ENCODE measurements at regions not wholly inside any gene's neighbourhood (a gene's known extent, or its start where the extent isn't known, plus 50 kb on each side); places are given as distances from the start of the nearest gene placed in this dataset.

DNA sequence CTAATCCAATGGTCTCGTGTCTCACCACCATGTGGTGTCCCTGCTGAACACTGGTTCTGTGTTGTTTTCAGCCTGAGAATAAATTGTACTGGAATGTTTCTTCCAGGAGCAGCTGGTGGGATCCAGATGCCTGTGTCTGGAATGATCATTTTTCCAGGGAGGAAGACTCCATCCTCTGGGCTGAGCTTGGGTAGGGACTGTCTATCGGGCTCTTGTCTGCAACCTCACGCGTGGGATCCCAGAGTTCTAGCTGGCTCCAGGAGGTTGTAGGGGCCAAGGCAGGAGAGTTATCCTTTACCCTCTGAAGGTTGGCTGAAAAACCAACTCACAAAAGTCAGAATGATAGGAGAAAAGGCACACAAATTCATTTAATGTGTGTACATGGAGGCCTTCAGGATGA is 144.1 kb upstream of the B3GAT1 start:
- TF ChIP-seq, protein P1, sequence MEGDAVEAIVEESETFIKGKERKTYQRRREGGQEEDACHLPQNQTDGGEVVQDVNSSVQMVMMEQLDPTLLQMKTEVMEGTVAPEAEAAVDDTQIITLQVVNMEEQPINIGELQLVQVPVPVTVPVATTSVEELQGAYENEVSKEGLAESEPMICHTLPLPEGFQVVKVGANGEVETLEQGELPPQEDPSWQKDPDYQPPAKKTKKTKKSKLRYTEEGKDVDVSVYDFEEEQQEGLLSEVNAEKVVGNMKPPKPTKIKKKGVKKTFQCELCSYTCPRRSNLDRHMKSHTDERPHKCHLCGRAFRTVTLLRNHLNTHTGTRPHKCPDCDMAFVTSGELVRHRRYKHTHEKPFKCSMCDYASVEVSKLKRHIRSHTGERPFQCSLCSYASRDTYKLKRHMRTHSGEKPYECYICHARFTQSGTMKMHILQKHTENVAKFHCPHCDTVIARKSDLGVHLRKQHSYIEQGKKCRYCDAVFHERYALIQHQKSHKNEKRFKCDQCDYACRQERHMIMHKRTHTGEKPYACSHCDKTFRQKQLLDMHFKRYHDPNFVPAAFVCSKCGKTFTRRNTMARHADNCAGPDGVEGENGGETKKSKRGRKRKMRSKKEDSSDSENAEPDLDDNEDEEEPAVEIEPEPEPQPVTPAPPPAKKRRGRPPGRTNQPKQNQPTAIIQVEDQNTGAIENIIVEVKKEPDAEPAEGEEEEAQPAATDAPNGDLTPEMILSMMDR (IDR thresholded peaks at IDR 0.05): no peak
- no peak for TF ChIP-seq POLR2A (IDR thresholded peaks at IDR 0.05)

All from lower leg skin (tissue), 3 donors.